GM21529 (cell line): ENCODE measurements at regions not wholly inside any gene's neighbourhood (a gene's known extent, or its start where the extent isn't known, plus 50 kb on each side); places are given as distances from the start of the nearest gene placed in this dataset.
"Not testable (repeated sequence)": the region's sequence is repeated elsewhere in the genome, so short reads cannot be mapped to it uniquely, and the experiment has no call there.

Experiments
- ATAC-seq: cut with Tn5 transposase; IDR thresholded peaks from one replicate; pipeline ENCODE4 v1.9.1; 2021; ENCODE audit not compliant: unreplicated experiment

GRCh38 chr9:740221-740620 lies 101.3 kb upstream of the DMRT1 start:
- ATAC-seq, result no peak

- ATAC-seq, result no peak
Measured at GRCh38 chr9:742104-742503, 99.4 kb upstream of the DMRT1 start.

- ATAC-seq, result no peak
Measured at GRCh38 chr9:742914-743589, 98.4 kb upstream of the DMRT1 start.

GRCh38 chr9:744046-744712 lies 97.3 kb upstream of the DMRT1 start:
- no peak for ATAC-seq

- ATAC-seq, result no peak
Measured at GRCh38 chr9:744790-745484, 96.6 kb upstream of the DMRT1 start.

- no peak for ATAC-seq
Measured at GRCh38 chr9:745761-746380, 95.6 kb upstream of the DMRT1 start.

- no peak for ATAC-seq
Measured at GRCh38 chr9:746661-747434, 94.6 kb upstream of the DMRT1 start.

GRCh38 chr9:747567-747966 lies 93.9 kb upstream of the DMRT1 start:
- ATAC-seq, result no peak

GRCh38 chr9:748861-749497 lies 92.5 kb upstream of the DMRT1 start:
- no peak for ATAC-seq

- ATAC-seq, result no peak
Measured at GRCh38 chr9:749716-750115, 91.8 kb upstream of the DMRT1 start.

- ATAC-seq, result peak; percentile 3
Measured at GRCh38 chr9:750249-750967, 91.1 kb upstream of the DMRT1 start.

- ATAC-seq, result peak; percentile 82
Measured at GRCh38 chr9:751137-752051, 90.1 kb upstream of the DMRT1 start.

GRCh38 chr9:752201-752600 lies 89.3 kb upstream of the DMRT1 start:
- ATAC-seq, result no peak

- no peak for ATAC-seq
Measured at GRCh38 chr9:752681-753200, 88.8 kb upstream of the DMRT1 start.

GRCh38 chr9:753734-754133 lies 87.8 kb upstream of the DMRT1 start:
- not testable (repeated sequence) for ATAC-seq

- no peak for ATAC-seq
Measured at GRCh38 chr9:754150-754931, 87.2 kb upstream of the DMRT1 start.

- ATAC-seq, result peak; percentile 42
Measured at GRCh38 chr9:755454-756381, 85.8 kb upstream of the DMRT1 start.
